OCI-M2 (cell line): ENCODE measurements at regions not wholly inside any gene's neighbourhood (a gene's known extent, or its start where the extent isn't known, plus 50 kb on each side); places are given as distances from the start of the nearest gene placed in this dataset.

Experiments used
- DNase-seq: peaks from one replicate; lab custom pipeline; 2025; ENCODE audit not compliant: unreplicated experiment; lab: John Stamatoyannopoulos, UW

DNA sequence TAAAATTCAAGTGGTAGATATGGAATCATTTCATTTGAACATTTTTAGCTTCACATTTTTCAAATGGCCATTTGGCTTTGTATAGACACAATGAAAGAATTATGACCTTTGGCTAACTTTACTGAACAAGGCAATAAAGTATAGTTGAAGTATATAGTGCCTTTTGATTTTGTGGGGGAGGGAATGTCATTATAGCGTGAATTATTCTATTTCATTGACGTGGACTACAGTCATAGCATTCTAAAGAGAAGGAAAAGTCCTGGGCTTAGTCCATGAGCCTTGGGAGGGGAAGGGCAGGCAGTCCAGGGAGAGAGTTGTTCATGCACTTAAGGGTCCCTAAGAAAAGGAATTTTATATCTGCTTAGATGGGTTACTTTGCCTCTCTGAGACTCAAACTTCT, 181.4 kb upstream of the GPR26 start:
- no peak for DNase-seq

DNA sequence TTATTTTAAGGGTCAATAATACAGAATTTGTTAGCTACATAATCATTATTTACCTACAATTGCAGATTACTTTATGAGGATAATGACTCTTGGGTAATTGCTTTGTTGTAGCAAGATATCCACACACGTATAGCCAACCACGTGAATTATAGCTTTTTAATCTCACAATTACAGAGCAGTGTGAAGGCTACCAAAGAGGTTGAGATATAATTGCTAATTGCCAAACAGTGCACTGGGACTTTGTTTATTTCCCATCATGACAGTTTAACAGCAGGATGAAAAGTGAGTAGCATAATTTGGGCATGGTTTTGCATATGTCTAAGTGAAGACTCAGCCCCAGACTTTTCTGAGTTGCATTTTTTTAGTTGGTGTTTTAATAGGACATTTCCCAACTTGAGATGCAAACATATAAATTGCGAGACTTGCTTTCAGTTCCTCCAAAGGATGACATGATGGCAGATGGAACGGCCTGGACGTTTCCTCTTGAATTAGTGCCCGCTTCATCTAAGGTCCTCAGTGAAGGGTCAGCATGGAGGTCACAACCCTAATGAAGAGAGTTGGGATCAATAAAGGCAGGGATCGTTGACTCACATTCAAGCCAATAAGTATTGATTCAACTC, 180.7 kb upstream of the GPR26 start:
- DNase-seq: no peak

DNA sequence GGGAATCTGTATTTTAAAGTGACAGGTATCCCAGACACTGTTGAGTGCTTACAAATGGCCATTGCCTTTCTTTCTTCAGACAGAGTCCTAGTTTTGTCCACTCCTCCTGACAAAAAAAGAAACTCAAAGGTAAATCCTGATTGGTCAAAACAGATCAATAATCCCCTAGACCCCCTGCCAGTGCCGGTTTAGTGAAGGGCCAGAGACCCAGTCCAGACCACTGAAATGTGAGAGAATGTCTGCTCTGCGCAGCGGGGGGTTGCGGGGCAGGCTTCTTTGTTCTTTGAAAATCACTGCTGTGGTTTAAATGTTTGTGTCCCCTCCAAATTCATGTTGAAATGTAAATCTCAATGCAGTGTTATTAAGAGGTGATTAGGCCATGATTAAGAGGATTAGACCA, 177.7 kb upstream of the GPR26 start:
- DNase-seq: no peak

DNA sequence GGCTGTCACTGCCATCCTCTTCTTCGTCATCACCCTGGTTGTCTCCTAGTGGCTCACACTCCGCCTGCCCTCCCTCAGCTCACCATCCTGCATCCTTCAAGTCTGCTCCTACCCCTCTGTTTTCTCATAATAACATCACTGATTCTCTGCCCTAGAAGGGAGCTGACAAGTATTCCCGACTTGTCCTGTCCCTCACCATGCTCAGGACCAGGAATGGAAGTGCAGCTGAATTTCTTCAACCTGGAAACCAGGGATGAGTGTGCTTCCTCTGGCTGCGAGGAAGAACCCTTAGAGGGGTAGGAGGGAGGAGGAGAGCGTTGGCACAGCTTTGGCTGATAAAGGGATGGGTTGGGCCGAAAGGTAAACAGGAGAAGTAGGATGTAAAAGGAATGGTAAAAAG, 174.8 kb upstream of the GPR26 start:
- DNase-seq: no peak

DNA sequence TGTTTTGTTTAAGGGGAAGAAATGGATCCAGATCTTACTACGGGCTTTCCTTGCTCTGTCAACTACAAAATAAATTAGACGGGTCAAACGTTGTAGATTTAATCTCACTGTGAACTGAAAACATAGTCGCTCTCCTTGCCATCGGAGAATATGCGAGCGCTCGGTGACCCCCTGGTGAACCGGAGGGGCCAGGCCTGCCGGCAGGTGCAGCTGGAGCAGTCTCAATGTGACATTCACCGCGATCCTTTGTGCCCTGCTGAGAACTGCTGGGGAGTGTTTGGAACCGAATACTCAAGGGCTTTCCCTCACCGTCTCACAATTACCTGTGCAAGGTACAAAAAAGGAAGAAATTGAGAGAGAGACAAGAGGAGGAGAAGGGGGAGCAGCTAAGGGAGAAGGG, 174.1 kb upstream of the GPR26 start:
- no peak for DNase-seq

DNA sequence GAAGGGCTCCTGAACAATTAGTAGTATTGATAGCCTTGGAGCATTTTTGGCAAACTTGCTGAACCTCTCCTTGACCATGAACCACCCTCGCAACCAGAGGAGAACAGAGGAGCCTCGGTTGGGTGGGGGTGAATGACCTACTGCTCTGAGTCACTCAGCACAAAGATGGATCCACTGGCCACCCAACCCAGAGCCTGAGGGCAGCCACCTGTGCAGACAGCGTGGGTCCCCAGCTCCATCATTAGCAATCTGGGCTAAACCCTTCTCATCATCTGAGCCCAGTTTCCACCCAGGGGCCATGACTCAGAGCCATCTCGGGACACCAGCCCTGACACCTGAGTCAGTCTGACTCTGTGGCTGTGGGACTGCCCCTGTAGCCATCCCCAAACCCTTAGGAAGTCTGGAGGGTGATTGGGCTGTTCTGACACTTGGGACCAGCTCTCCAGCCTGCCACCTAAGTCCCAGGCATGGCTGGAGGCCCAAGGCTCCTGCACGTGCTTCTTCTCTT, 171.8 kb upstream of the GPR26 start:
- DNase-seq: no peak

DNA sequence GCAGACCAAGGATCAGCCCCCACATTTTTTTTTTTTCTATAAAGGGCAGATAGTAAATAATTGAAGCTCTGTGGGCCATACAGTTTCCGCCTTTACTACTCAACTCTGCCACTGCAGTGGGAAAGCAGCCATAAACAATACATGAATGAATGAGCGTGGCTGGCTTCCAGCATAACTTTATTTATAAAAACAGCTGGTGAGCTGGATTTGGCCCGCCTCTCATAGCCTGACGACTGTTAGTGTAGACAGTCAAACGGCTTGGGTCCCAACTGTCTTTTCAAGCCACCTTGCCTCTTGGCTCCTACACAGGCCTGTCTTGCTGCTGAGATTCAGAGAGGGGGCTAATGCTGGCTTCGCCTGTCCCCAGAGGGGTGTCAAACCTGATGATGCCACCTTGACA, 169.8 kb upstream of the GPR26 start:
- no peak for DNase-seq

DNA sequence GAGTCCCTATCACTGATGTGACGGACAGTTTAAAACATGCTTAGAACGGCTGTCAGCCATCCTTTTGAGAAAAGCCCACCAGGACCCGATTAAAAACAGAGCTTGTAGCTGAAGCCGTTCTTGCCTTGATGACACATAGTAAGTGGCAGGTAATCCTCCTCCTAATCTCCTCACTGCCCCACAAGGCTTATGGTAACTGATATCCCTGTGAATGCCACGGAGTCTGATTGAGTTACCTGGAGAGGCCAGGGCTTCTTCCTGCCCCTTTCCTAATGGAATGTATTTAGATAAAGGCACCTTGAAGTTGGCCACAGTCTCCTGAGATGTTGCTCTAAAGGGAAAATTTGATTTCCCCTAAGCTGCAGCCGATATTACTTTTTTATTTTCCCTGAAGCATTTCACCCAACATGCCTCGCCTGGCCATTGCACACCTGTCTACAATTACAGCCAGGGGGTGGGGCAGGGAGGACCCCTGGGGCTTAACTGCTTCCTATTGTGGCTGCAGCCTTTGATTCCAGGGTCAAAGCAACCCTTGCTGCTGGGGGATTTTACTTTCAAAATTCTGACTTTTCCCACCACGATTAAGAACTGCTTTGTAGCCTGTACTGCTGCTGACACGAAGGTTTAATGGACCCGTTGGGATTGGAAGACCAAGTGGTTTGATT, 169.0 kb upstream of the GPR26 start:
- DNase-seq: no peak

DNA sequence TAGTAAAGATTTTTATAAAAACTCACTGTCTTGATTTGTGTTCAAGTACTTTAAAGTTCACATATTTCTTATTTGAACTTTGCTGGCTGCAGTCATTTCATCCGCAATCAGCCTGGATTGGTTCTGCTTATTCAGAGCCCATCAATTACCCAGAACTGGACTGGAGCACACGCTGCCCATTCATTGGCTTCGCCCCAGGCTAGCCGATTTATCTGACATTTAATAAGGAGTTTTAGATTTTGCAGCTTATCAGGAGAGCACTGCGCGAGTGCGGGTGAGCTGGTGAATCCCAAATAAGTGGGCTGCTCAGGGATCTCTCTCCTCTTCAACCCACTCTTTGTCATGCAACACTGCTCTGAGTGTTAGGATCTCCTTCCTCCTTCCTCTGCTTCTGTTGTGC, 166.0 kb upstream of the GPR26 start:
- DNase-seq: no peak

DNA sequence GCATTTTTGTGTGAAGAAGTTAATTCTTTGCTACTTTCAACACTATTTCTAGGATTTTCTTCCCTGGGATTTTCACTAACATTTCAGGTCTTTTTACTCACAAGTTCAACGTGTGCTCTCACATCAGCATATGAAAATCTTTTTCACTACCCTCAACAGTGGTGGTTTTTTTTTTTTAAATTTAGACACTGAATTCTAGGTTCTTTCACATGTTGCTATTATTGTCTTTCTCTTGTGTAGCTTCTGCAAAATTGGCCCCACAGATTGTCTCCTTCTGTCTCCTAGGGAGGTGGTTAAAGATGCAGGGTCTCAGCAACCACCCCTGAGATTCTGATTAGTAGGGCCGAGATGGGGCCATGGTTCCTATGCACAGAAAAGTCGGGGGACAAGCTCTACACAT, 165.0 kb upstream of the GPR26 start:
- DNase-seq: no peak

DNA sequence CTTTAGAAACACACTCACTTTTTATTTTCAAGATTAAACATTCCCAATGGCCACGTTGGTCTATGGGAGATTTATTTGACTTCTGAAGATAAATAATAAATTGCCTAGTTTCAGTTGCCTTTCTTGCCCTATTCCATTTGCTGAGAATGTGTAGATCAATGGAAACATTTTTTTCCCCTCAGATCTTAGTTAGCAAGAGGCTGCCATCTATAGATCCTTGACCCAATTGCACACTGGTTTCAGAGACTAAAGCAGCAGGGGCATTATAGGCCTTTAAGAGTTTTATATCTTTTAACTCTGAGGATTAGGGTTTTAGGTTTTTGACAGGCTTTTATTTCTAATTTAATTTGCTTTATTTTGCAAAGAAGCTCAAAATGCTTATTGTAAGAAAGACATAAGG, 163.2 kb upstream of the GPR26 start:
- DNase-seq: no peak

DNA sequence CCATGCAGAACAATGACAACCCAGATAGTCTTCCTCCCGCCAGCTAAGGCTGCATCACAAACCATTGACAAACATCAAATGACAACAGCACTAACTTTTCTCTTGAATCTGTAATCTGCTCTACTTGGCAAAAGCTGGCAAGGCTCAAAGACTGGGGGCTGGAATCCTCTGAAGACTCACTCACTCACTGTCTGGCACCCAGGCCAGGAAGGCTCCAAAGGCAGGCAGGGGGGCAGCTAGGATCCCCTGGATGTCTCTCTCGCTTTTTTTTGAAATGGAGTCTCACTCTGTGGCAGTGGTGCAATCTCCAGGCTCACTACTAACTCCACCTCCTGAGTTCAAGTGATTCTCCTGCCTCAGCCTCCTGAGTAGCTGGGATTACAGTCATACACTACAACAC, 159.7 kb upstream of the GPR26 start:
- DNase-seq: no peak

DNA sequence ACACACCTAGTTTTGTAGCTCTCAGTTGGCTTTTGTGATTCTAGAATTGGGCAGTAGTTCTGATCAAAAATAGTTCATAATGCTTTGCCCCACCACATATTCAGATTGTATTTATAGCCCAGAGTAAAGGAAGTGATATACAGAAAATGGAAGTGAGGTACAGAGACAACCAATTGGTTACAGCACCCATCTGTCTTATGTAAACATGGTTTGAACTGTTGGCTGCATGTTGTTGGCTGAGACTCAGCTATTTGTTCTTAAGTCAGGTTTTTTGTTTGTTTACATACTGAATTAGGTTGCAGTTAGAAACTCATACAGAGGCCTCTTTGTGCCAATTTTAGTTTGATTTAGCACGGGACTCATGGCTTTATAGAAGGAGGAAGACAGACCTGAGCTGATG, 158.9 kb upstream of the GPR26 start:
- DNase-seq: no peak

DNA sequence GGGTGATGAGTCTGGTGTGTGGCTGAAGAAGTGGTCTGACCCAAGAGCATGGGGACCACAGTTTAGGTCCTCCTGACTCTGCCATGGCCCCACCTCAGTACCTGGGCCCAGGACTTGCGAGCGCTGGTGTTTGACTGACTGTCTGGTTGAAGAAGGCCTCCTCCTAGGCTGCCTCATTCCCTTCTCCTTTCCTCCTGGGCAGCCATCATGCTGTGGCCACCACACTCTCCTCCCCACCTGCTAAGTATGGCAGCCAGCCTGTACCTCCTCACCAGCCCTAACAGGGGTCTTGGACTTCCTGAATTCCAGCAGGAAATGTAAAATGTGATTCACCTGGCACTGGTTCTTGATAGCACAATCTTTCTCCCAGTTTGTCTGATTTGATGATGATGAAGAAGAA, 156.8 kb upstream of the GPR26 start:
- no peak for DNase-seq

DNA sequence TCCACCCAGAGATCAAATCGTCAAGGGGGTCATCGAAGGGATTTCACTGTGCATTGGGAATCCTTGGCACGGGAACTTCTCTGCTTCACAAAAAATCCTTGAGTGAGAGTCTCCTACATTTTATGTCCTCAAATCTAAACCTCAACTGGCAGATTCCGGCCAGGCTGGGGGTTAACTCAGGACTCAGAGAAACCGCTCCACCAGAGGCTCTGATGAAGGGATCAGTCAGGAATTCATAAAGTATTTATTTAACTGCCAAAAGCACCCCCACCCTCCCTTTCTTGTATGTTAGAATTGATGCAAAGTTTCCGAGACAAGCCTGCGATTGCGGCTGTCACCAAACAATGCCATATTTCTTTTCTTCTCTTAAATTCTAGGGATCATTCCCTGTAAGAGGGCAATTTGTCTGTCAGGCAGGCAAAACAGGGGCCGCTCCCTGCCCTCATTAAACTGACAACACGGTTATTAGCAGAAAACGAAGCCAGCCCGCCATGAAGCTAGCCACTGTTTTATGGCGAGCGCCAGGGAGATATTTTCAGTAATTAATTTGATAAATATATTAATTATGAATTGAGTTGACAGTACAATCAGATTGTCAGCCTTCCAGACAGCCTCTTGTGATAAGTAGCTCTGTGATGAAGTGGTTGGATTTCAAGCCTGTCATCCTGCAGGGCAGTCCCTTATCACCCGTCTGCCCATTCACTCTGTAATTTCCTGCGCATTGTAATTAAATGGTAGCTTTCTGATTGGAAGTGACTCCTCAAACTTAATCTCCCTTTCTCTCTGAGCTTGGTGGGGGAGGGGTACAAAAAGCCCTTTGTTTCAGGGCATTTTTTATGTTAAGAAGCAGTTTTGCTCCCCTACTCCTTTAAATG, 153.0 kb upstream of the GPR26 start:
- no peak for DNase-seq

DNA sequence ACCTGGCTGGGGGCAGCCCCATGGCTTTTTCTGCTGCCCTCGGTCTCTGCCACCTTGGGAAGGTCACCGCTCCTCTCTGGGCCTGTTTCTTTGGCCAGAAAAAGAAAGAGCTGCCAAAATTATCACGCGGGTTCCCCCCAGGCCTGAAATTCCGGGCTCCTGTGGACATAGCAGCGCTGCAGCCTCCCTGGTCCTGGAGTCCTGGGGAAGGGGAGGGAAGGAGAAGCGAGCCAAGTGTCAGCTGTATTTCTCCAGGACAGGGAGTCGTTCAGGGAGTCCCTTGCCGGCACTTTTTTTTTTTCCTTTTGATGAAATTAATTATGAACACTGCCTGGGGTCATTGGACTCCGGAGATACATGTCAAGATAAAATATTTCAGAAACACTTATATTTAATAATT, 152.3 kb upstream of the GPR26 start:
- no peak for DNase-seq

DNA sequence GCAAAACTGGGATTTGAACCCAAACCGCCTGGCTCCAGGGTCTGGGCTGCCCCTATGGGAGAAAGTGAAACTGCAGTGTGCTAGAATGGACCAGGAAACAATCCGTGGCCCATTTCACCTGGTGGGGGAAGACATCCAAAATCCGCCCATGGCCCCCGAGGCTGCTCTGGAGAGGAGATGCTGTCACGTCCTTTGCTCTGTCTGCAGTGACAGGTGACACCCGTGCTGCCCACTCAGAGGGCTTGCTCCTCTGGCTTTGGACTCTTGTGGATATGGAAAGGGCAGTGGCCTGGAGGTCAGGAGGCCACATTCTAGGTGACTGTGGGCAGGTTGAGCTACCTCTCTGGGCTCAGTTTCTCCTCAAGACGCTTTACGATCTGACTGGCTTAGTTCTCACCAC, 151.2 kb upstream of the GPR26 start:
- no peak for DNase-seq

DNA sequence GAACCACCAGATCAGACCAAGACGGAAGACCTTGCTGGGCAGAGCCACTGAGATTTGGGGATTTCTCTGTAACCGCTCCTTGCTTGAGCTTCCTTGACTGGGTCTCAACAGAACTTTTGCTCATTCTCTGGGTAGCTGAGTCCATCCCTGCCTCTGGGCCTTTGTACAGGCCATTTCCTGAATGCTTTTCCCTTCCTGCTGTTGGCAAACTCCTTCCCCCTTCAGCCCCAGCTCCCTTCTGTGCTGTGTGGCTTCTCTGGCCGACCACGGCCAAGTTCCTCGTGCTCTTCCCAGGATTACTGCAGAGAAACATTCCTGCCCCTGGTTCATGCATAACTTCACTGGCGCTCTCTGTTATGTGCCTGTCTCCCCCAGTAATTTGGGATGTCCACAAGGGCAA, 150.5 kb upstream of the GPR26 start:
- DNase-seq: no peak

DNA sequence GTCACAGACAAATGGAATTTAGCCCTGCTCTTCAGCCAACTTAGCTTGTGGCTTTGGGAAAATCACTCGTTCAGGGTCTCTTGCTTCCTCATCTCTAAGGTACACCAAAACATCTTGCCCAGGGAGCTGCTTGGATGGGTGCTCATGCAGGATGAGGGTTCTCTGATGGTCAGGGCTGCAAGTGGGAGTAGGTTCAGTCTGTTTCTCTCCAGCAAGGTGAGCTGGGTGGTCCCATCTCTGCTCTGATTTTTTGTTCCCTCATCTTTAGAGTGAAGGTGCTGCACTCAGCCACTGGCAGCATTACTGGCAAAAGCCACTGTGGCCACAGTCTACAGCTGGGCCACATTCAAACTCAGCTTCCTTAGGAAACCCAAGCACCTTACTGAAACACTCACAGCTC, 149.9 kb upstream of the GPR26 start:
- DNase-seq: no peak

DNA sequence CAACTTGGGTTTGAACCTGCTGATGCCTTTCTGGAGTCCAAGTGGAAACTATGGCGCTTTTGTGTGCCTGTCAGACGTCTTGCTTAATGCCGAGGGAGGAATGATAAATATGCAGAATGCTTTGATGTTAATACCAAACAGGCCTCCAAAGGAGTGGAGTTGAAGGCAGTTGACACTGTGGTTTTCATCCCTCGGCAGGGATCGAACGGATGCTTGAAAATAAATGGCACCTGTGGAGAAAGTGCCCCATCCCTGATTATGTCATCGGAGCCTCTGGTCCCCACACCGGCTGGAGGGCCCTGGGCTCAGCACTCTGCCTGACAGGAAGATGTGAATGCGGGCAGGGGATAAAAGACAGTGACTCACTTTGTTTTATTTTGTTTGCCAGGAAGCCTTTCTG, 148.7 kb upstream of the GPR26 start:
- no peak for DNase-seq

DNA sequence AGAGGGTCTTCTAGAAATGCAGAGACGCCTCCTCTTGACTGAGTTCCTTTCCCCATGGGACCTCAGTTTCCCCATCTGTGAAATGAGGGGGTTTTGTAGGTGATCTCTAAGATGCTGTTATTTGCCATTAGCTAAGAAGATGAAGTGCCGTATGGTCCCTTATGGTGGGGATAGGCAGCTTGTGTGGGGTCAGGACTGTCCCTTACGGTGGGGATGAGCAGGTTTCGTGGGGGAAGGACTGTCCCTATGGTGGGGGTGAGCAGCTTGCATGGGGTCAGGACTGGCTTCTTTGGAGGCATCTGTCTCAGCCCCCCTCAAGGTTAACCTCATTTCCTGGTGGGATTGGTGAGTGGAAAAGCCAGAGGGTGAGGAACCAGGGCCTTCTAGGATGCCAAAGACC, 148.3 kb upstream of the GPR26 start:
- no peak for DNase-seq

DNA sequence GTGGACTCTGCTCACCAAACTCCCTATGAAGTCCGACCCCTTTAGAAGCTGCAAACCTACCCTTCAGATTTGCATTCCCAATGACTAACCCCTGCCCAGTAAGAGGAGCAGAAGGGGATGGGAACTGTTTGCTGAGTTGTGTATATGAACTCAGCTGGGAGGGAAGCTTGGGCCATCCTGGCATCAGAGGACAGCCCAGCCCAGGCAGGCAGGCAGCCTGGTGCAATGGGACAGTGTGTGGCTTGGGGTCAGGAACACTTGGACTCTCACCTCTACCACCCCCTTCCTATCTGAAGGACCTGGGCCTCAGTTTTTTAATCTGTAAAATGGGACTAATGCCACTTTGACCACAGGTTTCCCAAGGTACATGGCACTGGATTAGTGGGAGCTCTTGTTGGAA, 147.4 kb upstream of the GPR26 start:
- DNase-seq: no peak
